Fibroblast of upper back skin (primary cell): ENCODE measurements at regions not wholly inside any gene's neighbourhood (a gene's known extent, or its start where the extent isn't known, plus 50 kb on each side); places are given as distances from the start of the nearest gene placed in this dataset.
"Not testable (repeated sequence)": the region's sequence is repeated elsewhere in the genome, so short reads cannot be mapped to it uniquely, and the experiment has no call there.

ENCODE experiments used
- DNase-seq: peaks from one replicate; pipeline ENCODE4 v3.0.0-alpha.2; 2013

DNA sequence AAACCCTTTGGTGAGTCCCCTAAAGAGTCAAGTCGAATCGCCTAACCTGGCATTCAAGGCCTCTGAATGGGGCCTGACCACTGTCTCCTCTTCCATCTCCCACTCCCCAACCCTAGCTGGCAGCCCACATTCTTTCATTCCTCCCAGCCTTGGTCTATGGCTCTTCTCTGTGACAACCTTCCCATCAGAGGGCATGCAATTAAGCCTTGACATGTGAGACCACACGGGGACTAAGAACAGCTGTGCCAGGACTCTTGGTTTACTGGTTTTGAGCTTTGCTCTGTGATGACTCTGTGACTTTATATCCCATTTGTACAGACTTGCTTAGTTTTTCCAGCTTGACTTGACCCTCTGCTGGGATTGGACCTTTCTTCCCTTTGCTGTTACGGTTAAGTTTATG is 116.6 kb downstream of the BUB3 start:
- no peak for DNase-seq

DNA sequence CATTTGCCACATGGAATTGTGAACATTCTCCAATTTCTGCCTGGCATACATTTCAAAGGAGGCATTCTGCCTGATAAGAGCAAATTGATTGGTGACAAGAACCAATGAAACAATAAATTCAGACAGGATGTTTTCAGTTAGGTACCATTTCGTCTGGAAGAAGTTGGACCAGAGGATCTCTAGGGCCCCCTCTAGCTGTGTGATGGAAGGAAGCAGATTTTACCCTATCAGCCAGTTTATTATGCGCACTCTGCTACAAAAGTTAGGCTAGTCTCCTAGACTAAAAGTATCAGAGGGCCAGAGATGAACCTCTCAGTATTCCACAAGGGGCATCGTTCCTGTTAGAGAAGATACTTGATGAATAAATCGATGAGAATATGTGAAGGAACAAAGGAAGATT is 118.0 kb downstream of the BUB3 start:
- no peak for DNase-seq

DNA sequence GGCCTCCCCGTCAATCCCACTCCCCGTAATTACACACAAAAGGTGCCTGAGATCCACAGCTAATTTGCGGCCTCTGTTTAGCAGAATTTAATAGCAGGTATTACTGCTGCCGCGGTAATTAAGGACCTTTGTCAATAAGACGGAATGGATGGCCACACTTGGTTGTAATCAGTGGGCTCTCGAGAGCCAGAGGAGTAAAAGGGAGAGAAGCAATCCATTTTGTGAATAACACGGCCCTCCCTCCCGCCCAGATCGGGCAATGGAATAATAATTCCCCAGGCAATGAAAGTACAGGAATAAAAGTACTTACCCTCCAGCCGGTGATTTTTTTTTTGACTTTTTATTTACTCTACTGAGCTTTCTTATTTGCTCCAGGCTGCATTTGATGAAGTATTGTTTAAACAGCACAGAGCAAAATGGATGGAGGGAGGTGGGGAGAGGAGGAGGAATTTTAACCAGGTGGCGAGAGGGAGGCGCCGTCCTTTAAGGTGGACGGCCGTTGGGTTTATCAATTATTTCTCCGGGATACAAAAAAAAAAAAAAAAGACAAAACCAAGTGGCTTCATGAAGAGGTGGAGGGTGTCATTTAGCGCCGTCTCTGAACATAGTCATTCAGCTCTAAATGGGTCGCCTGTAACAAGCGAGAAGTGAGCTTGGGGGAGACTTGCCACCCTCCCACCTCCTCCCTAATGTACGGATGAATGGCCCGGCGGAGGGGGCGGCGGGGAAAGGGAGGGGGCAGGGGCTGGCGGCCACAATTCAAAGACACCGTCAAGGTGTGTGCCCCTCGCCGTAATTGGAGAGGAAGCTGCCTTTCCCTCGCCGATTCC is 120.3 kb downstream of the BUB3 start:
- DNase-seq: no peak

DNA sequence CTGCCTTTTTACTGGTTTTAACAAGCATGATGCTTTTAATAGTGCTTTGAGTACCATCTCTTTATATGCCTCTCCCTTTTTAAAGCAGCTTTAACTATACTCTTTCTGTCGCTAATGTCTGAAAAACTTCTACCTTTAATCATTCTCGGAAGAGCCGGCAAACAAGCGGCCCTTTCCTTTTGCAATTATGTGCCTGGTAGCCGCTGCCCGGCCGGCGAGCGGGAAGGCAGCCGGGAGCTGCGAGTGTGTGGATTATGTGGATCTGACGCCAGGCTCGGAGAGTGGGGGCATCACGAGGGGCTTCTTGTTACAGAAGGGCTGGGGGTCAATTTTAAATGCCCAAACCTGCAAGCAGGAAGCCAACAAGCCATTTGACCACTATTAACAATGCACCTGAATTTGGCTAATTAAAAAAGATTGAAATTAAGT is 120.9 kb downstream of the BUB3 start:
- DNase-seq: no peak

DNA sequence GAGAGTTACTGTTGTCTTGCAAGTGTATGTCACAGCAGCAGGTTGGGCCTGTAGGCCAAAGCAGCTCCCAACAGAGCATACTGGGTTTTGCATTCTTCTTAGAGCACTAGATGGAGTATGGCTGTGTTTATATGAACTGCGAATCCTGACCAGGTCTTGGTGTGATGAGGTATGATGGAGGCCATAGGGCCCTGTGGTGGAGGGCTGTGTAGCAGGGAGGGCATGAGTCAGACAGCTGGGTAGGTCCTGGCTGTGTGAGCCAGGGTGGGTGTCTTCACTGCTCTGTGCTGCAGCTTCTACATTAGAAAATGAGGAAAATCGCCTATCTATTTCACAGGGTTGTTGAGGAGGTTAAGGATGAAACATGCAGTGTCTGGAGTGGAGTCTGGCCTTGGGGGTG is 124.2 kb downstream of the BUB3 start:
- DNase-seq: no peak

DNA sequence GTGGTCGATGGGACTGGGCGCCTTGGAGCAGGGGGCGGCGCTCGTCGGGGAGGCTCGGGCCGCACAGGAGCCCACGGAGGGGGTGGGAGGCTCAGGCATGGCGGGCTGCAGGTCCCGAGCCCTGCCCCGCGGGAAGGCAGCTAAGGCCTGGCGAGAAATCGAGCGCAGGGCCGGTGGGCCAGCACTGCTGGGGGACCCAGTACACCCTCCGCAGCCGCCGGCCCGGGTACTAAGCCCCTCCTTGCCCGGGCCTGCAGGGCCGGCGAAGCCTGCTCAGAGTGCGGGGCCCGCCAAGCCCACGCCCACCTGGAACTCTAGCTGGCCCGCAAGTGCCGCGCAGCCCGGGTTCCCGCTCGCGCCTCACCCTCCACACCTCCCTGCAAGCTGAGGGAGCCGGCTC is 129.2 kb downstream of the BUB3 start:
- DNase-seq: not testable (repeated sequence)

DNA sequence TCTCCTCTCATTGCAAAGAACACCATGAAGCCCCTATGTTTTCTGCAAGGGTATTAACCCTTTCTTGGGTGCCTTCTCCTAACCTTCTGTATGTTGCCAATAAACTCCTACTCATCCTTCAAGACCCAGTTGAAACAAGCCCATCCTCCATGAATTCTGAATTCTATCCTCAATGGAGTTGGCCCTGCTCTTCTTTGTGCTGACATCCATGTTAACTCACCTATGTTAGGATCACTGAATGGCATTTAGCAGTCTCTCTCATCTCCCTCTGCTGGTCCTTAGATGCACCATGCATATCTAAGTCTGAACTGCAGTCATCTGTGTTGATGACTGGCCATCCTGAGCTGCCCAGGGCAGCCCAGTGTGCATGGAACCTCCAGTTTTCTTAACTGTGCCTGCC is 129.8 kb downstream of the BUB3 start:
- no peak for DNase-seq

DNA sequence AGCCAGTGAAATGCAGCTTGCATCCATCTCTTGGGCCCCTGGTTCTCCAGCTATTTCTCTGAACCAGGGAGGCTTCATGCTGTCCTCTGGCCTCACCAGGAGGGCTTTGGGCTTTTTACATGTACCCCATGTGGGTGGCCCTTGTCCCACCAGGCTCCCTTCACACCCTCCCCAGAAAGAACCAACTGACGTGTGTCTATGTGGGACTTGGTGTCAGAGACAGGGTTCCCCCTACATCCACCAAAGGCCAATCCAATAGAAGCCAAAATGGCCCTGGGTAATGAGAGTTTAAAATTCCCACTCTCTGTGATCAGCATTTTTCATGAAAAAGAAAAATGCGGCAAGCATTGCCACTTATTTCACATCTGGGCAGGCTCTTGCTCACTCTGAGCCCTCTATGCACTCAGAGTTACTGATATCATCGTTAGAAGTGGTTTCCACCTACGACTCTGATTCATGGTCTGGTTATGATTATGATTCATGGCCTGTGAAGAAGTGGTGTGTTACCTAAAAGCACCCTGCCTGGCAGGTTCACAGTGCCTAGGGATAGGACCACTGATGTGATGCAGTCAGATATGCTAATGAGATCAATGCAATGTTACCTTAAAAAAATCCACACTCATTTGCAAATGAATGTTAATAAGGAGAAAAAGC is 133.5 kb downstream of the BUB3 start:
- DNase-seq: peak; percentile 59

DNA sequence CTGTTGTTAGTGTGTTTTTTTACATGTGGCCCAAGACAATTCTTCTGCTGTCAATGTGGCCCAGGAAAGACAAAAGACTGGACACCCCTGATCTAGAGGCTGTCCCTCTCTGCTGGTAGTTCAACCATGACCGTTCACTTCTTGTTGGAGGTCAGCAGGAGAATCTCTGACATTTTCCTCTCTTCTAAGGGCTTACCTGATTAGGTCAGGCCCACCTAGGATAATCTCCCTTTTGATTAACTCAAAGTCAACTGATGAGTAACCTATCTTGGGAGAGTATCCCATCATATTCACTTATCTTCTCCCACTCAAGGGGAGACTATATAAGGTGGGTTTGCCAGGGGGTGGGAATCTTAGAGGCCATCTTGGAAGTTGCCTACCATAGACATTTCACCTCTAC is 135.2 kb downstream of the BUB3 start:
- DNase-seq: no peak

DNA sequence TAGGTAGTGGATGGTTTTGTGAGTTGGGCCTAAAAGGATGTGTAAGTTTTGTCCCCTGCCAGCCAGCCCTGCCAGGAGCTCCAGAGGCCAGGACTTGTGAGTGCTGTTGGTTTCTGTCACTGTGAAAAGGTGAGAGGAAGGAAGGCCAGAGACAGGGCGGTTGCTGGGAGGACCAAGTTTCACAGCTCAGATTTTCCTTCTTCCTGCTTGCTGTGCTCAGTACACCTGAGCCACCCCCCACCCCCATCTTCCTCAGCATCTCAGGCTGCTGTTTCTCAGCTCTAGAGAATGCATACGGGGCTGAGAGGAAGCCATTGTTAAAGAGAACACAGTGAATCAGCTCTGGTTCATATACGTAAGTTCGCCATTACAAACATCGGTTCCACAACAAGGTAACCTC is 139.9 kb downstream of the BUB3 start:
- DNase-seq: no peak

DNA sequence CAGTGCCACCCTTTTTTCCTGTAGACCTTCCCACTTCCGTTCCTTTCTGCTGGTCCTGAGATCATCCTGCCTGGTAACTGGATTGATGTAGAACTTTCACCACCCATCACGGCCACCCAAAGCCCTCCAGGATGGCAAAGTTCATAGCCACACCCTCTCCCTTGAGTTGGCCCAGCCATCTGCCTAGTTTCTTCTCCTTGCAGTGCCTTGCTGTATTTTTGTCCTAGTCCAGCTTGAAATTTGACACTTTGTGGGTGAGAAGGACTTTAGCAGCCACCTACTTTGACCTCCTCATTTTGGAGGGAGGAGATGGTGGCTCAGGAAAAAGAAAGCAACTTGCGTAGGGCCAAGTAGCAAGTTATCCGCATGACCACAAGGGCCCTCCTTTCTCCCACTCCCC is 140.7 kb downstream of the BUB3 start:
- DNase-seq: no peak

DNA sequence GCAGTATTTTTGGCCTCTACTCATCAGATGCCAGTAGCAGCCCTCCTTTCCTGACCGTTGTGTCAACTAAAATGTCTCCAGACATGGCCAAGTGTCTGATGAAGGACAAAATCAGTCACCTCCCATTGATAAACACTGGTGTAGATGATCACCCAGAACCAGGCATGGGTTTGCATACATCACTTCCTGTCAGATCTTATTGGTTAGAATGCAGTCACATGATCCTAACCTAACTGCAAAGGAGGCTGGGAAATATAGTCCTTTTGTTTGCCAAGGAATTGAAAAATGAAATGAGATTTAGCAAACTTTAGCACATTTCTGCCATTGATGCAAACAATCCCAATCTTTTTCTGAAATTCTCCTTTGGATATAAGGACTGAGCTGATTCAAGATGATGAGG is 141.4 kb downstream of the BUB3 start:
- no peak for DNase-seq

DNA sequence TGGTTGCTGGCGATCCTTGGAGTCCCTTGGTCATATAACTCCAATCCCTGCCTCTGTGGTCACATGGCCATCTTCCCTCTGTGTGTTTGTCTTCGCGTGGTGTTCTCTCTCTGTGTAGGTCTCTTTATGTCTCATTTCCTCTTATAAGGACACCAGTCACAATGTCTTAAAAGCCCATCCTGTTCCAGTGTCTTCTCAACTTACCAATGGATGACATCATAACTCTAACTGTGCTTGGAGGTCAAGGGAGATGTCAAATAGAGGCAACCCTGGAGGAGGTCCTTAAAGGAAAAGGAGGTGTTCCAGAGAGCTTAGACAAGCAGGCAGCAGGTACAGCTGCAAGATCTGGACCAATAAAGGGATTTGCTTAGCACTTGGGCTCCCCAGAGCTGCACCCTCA is 143.0 kb downstream of the BUB3 start:
- no peak for DNase-seq

DNA sequence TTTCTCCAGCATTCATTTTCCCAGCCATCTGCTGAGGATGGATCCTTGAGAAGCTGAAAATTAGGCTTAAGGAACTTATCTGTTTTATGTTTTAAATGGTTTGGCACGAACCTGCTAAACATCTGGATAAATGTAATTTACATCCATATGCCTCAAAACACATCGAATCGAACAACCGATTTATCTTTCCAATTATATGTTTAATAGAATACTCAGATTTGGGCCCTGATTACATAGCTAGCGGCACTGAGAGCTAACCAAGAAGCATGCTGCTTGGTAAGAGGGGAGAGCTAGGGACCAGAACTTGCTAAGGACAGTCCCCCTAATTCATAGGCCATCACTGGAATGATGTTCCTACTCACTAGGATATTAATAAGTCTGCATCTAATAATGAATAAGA is 144.4 kb downstream of the BUB3 start:
- DNase-seq: no peak

DNA sequence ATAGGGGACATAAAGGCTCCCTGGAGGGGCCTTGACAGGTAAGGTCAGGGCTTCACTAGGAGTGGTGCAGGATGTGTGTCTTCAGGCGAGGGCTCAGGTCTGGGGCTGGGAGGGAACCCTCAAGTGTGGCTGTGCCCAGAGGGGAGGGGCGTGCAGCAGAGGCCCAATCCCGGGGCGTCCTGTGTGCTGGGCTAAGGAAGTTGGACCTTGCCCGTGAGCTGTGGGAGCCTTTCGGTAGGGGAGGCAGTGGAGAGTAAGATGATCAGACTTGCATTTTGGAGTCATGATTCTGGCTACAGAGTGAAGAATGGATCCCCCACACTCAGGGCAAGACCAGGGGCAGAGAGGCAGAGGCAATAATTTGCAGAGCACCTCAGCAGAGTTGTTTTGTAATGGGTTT is 145.4 kb downstream of the BUB3 start:
- DNase-seq: no peak

DNA sequence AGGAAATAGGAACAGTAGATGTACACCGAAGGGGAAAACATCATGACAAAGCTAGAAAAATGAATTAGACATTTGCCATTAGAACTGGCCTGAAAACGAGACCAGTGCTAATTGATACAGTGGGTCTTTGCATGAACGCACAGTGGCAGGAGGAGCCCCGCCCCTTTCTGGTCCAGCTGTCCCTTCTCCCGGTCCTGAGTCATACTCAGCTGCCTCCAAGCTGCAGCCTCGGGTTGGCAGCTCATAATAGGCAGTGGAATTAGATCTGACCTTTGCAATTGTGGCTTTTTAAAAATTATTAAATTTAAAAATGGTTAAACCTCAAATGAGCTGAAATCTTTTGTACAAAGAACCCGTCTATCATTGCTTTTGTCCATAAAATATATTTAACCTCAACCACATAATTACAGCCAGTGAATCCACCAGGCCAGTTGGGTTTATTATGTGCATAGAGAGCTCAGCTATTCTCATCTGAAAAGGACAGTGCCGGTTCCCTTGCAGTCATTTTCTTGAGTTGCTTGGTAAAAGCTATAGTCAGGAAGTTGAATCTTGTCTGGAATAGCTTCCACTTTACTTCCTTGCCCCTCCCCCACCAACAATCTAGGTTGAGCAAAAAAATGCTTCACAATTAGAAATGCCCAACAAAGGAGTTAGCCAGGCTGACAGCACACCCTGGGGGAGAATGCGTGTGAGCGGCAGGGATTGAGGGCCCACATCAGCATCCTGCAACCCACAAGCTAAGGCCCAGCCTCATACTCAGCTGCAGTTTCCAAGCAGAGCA is 147.1 kb downstream of the BUB3 start:
- DNase-seq: peak; percentile 5

DNA sequence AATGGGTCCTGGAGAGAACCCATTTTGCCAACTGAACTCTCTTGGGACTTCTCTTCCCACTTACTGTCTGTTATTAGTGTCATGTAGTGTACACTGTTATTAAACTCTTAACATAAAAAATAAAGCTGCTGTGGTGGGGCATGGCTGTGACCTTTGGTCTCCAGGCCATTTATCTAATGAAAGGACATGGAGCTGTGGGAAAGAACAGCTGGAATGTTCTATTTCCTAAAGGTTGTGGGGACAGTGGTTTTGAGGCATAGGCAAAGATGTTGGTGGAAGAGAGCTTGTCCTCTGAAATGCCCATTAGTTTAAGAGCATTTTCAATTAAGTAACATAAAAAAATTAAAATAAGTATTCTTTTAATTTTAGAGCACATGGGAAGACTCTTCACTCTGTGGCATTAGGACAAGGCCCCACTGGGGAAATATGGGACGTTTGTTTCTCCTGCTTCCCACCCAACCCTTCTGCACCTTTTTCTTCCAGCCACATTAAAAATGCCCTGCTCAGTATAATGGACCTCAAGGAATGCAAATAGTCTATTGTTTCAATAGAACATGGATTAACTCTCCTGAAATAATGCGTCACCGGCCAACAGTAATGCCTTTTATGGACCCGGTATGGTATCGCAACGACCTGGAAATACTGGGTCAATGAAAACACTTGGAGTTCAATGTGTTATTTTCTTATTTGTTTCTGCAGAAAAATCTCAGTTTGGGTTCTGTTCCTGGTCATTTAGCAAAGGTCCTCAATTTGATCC is 149.6 kb downstream of the BUB3 start:
- no peak for DNase-seq

DNA sequence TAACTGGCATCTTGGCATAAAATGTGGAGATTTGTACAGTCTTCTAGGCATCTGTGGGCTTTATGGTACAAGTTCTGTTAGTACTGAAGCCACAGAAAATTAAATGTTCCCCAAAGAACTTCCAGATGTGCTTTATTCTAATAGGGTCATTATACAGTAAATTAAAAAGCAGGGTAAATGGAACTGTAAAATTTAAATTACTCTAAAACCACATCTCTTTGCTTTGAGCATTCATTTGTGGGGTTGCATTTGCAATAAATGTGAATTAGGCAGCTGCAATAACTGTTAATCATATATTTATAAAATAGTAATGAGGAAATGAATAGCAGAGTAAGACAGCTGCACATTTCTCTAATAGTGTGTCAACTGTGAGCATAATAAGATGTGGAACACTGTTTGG is 151.5 kb downstream of the BUB3 start:
- DNase-seq: no peak

DNA sequence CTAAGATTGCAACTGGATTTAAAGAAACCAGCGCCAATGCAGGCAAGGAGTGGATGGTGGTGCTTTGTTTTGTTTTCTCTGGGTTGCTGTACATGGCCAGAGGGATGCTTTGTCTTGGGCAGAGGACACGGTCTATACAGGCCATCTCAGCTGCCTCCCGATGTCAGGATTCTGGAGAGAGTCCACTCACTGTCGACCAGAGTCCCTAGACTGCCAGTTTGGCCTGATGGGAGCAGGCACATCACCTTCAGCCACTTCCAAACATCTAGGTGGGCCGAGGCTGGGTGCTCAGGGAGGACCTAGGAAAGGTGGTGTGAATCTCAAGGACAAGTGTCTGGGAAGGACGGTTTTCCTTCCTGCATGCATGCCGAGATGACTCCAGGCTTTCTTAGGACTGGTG is 152.1 kb downstream of the BUB3 start:
- DNase-seq: no peak

DNA sequence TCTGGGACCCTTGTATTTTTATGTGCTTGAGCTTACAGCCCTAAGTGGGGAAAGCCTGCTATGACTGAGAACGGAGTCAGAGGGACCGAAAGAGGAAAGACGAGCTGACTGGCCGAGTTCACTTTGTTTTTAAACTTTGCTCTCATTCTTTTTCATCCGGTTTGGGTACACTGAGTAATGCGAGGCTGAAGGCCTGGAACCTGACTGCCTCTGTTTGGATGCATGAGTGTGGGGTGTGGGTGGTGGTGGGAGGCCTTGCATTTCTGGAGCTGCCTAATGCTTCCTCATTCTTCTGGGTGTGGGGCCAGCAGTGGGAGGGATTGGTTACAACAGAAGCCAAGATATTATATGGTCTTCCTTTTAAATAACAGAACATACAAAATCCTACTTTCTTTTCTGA is 155.5 kb downstream of the BUB3 start:
- DNase-seq: peak; percentile 16

DNA sequence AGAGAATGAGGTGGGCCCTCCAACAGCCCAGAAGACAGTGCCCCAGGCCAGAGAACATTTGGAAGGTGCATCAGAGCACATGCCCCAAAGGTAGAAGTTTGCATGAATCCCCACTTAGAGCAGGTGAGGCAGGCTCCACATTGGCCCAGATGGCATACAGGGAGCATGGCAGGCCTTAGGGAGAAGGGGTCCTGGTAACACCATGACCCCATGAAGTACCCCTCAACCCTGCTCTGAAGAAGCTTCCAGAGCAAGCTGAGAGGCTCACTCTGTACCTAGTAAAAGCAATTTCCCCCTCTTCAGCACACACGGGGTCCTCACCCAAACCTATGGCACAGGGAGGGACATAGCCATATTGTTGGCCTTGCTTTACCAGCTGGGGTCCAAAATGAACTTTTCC is 162.6 kb downstream of the BUB3 start:
- DNase-seq: no peak

DNA sequence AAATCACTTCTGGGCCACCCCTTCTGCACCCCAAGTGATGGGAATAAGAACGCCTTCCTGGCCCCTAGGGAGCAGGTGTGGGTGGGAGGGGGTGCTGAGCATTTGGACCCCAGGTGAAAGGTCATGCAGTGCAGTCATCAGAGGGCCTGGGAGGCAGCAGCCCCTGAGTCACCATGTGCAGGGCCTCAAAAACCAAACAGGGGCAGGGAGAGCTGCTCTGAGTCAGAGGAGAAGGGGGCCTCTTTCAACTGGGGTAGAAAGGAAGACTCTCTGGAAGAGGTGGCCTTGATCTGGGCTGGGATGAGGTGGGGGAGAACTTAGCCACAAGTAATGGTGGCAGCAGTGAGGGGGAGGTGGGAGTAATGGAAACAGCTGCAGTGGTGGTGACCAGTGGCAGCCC is 164.3 kb downstream of the BUB3 start:
- DNase-seq: no peak

DNA sequence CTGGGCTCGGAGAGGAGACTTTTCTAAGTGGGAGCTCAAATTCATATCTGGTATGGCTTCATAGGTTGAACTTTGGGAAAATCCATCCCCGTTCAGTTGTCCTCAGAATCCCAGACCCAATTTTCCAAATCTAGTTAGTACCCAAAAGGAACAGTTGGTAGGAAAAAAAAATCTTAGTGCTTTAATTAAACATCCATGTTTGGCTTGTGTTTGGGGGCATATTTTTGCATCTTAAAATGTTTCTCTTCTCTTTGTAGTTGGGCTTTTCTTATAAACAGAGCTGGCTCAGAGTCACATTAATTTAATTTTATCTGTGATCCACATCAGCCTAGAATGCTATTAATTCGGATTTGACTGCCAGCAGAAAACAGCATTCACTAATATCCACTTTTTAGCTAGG is 165.9 kb downstream of the BUB3 start:
- DNase-seq: no peak
